ENCODE measurements at regions not wholly inside any gene's neighbourhood (a gene's known extent, or its start where the extent isn't known, plus 50 kb on each side); places are given as distances from the start of the nearest gene placed in this dataset.

DNA sequence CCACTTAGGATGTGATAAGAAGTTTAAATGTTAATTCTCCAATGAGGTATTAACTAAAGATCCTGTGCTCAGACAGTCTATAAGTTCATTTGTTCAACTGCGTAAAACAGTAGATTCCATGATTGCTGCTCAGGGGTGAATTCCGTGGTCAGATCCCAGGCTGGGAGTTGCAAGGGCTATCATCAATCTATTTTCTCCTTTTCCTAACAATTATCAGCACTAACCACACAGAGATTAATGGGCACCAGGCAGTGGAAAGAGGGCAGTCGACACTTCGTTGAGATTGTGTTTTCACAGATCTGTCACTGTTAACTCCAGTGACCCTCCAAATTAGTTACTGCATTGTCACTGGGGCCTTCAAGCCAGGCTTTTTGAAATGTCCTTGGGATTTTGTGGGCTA, 154.1 kb upstream of the SPRED2 start:
- no peak for TF ChIP-seq POLR2AphosphoS5 (IDR thresholded peaks at IDR 0.05; ENCODE audit: low read depth, low read length)
- TF ChIP-seq, protein P1, sequence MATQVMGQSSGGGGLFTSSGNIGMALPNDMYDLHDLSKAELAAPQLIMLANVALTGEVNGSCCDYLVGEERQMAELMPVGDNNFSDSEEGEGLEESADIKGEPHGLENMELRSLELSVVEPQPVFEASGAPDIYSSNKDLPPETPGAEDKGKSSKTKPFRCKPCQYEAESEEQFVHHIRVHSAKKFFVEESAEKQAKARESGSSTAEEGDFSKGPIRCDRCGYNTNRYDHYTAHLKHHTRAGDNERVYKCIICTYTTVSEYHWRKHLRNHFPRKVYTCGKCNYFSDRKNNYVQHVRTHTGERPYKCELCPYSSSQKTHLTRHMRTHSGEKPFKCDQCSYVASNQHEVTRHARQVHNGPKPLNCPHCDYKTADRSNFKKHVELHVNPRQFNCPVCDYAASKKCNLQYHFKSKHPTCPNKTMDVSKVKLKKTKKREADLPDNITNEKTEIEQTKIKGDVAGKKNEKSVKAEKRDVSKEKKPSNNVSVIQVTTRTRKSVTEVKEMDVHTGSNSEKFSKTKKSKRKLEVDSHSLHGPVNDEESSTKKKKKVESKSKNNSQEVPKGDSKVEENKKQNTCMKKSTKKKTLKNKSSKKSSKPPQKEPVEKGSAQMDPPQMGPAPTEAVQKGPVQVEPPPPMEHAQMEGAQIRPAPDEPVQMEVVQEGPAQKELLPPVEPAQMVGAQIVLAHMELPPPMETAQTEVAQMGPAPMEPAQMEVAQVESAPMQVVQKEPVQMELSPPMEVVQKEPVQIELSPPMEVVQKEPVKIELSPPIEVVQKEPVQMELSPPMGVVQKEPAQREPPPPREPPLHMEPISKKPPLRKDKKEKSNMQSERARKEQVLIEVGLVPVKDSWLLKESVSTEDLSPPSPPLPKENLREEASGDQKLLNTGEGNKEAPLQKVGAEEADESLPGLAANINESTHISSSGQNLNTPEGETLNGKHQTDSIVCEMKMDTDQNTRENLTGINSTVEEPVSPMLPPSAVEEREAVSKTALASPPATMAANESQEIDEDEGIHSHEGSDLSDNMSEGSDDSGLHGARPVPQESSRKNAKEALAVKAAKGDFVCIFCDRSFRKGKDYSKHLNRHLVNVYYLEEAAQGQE (IDR thresholded peaks at IDR 0.05; ENCODE audit: insufficient read depth in 1 of 2, low read depth in 2 of 2, low read length in 1 of 2), result no peak
- TF ChIP-seq TCF7L2 (IDR thresholded peaks at IDR 0.05; ENCODE audit: low read depth, low read length), result no peak
- TF ChIP-seq SIN3A (IDR thresholded peaks at IDR 0.05; ENCODE audit: borderline replicate concordance, insufficient read depth, low read depth, low read length), result no peak
- intact Hi-C loops (cut with micrococcal nuclease; ENCODE audit: unreplicated experiment), result no loop called here
- Histone ChIP-seq H3K4me3 (ENCODE audit: low read depth in 2 of 2, low read length in 2 of 2) (no peak overlapping the region), H3K27me3 (ENCODE audit: control insufficient read depth, insufficient read depth, low read length) (no peaks in the 10 kb centered on the region), H3K9me3 (ENCODE audit: control insufficient read depth, insufficient read depth, low read depth, low read length) (no peaks in the 10 kb centered on the region), H3K36me3 (ENCODE audit: control insufficient read depth, insufficient read depth, low read length) (no peaks in the 10 kb centered on the region), H3K4me1 (ENCODE audit: control insufficient read depth, insufficient read depth, low read length) (no peaks in the 10 kb centered on the region), H3K27ac (ENCODE audit: low read length) (no peak overlapping the region)
- ChIA-PET CTCF (interaction anchor here (0.7 kb wide), 1 partner anchor 837 kb away, joined by 7 read pairs; no protein-coding TSS in a partner anchor), POLR2A (no interaction called here)
- DNase-seq (ENCODE audit: low read depth, low spot score) (no peak), ATAC-seq (no peak)
- no TSS peak for BruUV-seq (replicated peaks)
- in situ Hi-C loops (cut with HindIII; ENCODE audit: low pct_unique_long_range_greater_than_20kb, low sequenced_read_pairs), result no loop called here

DNA sequence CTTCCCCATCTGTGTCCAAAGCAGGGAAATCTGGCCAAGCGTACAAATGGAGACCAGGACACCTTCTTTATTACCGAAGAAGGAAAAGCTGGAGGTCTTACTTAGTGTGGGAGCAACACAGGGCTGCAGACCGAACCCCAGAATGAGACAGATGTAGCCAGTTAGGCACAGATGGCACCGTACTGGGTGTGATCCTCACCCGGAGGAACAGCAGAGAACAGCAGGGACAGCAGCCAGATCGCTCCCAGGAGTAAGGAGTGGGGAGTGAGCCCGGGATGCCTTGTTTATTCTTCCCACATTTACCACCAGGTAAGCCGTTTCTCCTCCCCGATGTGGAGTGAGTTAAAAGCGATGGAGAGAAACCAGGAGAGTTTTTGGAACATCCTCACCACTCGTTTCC, 150.7 kb upstream of the SPRED2 start:
- ChIA-PET CTCF (no interaction called here), POLR2A (no interaction called here)
- in situ Hi-C loops (cut with HindIII; ENCODE audit: low pct_unique_long_range_greater_than_20kb, low sequenced_read_pairs) (no loop called here), intact Hi-C loops (cut with micrococcal nuclease; ENCODE audit: unreplicated experiment) (no loop called here)
- DNase-seq (ENCODE audit: low read depth, low spot score) (no peak), ATAC-seq (no peak; the same call in 1 of the 2 replicates)
- Histone ChIP-seq H3K4me3 (ENCODE audit: low read depth in 2 of 2, low read length in 2 of 2) (no peak overlapping the region), H3K36me3 (ENCODE audit: control insufficient read depth, insufficient read depth, low read length) (no peaks in the 10 kb centered on the region), H3K9me3 (ENCODE audit: control insufficient read depth, insufficient read depth, low read depth, low read length) (no peaks in the 10 kb centered on the region), H3K27me3 (ENCODE audit: control insufficient read depth, insufficient read depth, low read length) (no peaks in the 10 kb centered on the region), H3K4me1 (ENCODE audit: control insufficient read depth, insufficient read depth, low read length) (no peaks in the 10 kb centered on the region), H3K27ac (ENCODE audit: low read length) (no peak overlapping the region)
- BruUV-seq (replicated peaks), result no TSS peak
- TF ChIP-seq, protein P2, sequence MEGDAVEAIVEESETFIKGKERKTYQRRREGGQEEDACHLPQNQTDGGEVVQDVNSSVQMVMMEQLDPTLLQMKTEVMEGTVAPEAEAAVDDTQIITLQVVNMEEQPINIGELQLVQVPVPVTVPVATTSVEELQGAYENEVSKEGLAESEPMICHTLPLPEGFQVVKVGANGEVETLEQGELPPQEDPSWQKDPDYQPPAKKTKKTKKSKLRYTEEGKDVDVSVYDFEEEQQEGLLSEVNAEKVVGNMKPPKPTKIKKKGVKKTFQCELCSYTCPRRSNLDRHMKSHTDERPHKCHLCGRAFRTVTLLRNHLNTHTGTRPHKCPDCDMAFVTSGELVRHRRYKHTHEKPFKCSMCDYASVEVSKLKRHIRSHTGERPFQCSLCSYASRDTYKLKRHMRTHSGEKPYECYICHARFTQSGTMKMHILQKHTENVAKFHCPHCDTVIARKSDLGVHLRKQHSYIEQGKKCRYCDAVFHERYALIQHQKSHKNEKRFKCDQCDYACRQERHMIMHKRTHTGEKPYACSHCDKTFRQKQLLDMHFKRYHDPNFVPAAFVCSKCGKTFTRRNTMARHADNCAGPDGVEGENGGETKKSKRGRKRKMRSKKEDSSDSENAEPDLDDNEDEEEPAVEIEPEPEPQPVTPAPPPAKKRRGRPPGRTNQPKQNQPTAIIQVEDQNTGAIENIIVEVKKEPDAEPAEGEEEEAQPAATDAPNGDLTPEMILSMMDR (IDR thresholded peaks at IDR 0.05), result no peak
- TF ChIP-seq TCF7L2 (IDR thresholded peaks at IDR 0.05; ENCODE audit: low read depth, low read length), result no peak
- TF ChIP-seq POLR2AphosphoS5 (IDR thresholded peaks at IDR 0.05; ENCODE audit: low read depth, low read length), result no peak

DNA sequence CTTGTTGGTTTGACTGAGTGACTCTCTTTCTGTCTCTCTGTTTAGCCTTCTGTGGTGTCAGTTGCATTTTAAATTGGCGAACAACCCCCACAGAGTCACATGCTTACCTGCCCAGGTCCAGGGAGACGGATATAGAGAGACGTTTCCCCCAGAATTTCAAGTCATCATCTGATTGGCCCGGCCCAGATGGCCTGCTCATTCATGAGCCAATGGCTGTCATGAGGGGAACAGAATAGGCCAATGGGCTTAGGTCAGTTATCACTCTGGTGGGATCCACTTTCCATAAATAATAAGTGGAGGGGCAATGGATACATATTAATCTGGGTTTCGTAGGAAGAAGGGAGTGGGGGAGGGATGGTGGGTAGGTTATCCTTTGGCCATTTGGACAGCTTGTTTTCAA, 150.0 kb upstream of the SPRED2 start:
- DNase-seq (ENCODE audit: low read depth, low spot score) (no peak), ATAC-seq (no peak)
- BruUV-seq (replicated peaks), result no TSS peak
- H3K4me1 ChIP-seq (ENCODE audit: control insufficient read depth, insufficient read depth, low read length), result peaks cover 6% of the 10 kb centered on the region
- intact Hi-C loops (cut with micrococcal nuclease; ENCODE audit: unreplicated experiment) (no loop called here), in situ Hi-C loops (cut with HindIII; ENCODE audit: low pct_unique_long_range_greater_than_20kb, low sequenced_read_pairs) (no loop called here)
- no peak overlapping the region for H3K4me3 ChIP-seq (ENCODE audit: low read depth in 2 of 2, low read length in 2 of 2)
- no peak overlapping the region for H3K27ac ChIP-seq (ENCODE audit: low read length)
- TF ChIP-seq TCF7L2 (IDR thresholded peaks at IDR 0.05; ENCODE audit: low read depth, low read length) (no peak), POLR2AphosphoS5 (IDR thresholded peaks at IDR 0.05; ENCODE audit: low read depth, low read length) (no peak), SIN3A (IDR thresholded peaks at IDR 0.05; ENCODE audit: borderline replicate concordance, insufficient read depth, low read depth, low read length) (no peak)
- TF ChIP-seq, protein P2 (IDR thresholded peaks at IDR 0.05), result no peak
- TF ChIP-seq, protein P1 (IDR thresholded peaks at IDR 0.05; ENCODE audit: insufficient read depth in 1 of 2, low read depth in 2 of 2, low read length in 1 of 2), result no peak
- H3K9me3 ChIP-seq (ENCODE audit: control insufficient read depth, insufficient read depth, low read depth, low read length), result no peaks in the 10 kb centered on the region
- POLR2A ChIA-PET, result no interaction called here
- CTCF ChIA-PET, result interaction anchor here (0.7 kb wide), 1 partner anchor 10 kb away, joined by 7 read pairs; no protein-coding TSS in a partner anchor
- H3K36me3 ChIP-seq (ENCODE audit: control insufficient read depth, insufficient read depth, low read length), result no peaks in the 10 kb centered on the region
- H3K27me3 ChIP-seq (ENCODE audit: control insufficient read depth, insufficient read depth, low read length), result no peaks in the 10 kb centered on the region

Measured in Panc1 (cell line).